Astrocyte (in vitro differentiated cells and primary cell): ENCODE measurements at regions not wholly inside any gene's neighbourhood (a gene's known extent, or its start where the extent isn't known, plus 50 kb on each side); places are given as distances from the start of the nearest gene placed in this dataset.

Experiments used
- CTCF ChIP-seq: IDR thresholded peaks from 2 replicates; pipeline ENCODE4 v1.5.1; 2011; ENCODE audit warnings: low read depth, mild to moderate bottlenecking, inconsistent platforms, low read length, moderate library complexity; ENCODE audit not compliant: insufficient read depth
- EZH2 ChIP-seq: IDR thresholded peaks from 2 replicates; pipeline ENCODE4 v1.6.1; 2012; ENCODE audit warnings: mild to moderate bottlenecking, low read length, inconsistent platforms; ENCODE audit not compliant: insufficient read depth

- no peak for TF ChIP-seq CTCF
- TF ChIP-seq EZH2: no peak
Observed at GRCh38 chr18:77876319-77876865, 626.7 kb downstream of the GALR1 start.
